GM23338 (cell line): ENCODE measurements at regions not wholly inside any gene's neighbourhood (a gene's known extent, or its start where the extent isn't known, plus 50 kb on each side); places are given as distances from the start of the nearest gene placed in this dataset.

Experiments
- ATAC-seq: fragments of 200-7000 bp; cut with Tn5 transposase; 3 replicates; pipeline ENCODE4 v1.9.1; 2020
- DNase-seq: peaks from one replicate; pipeline ENCODE4 v3.0.0-alpha.2; 2015; ENCODE audit warnings: low spot score
- H2AFZ ChIP-seq: fragments of 200-600 bp; sonication (generic); 2 replicates; pipeline ENCODE4 v1.8.0; 2016; ENCODE audit warnings: antibody characterized with exemption, mild to moderate bottlenecking, moderate library complexity
- H3F3A ChIP-seq: fragments of 200-600 bp; sonication (generic); replicated peaks from 2 replicates; pipeline ENCODE4 v1.8.0; 2017; ENCODE audit warnings: antibody characterized with exemption, mixed run types, low read depth
- H3K27ac ChIP-seq: fragments of 200-600 bp; sonication (generic); 2 replicates; pipeline ENCODE4 v1.6.1; 2016; ENCODE audit warnings: low read depth
- H3K27me3 ChIP-seq: fragments of 200-600 bp; sonication (generic); 2 replicates; pipeline ENCODE4 v1.8.0; 2016; ENCODE audit warnings: mild to moderate bottlenecking, mixed run types, moderate library complexity; ENCODE audit not compliant: insufficient read depth
- H3K36me3 ChIP-seq: fragments of 200-600 bp; sonication (generic); 2 replicates; pipeline ENCODE4 v1.8.0; 2016; ENCODE audit warnings: mild to moderate bottlenecking; ENCODE audit not compliant: insufficient read depth
- H3K4me1 ChIP-seq: fragments of 200-600 bp; sonication (generic); 2 replicates; pipeline ENCODE4 v1.8.0; 2016; ENCODE audit warnings: mild to moderate bottlenecking, moderate library complexity; ENCODE audit not compliant: insufficient read depth
- H3K4me2 ChIP-seq: fragments of 200-600 bp; sonication (generic); 2 replicates; pipeline ENCODE4 v1.7.1; 2017; ENCODE audit warnings: mixed run types
- H3K4me3 ChIP-seq: fragments of 200-600 bp; sonication (generic); 2 replicates; pipeline ENCODE4 v1.6.1; 2016; ENCODE audit warnings: mixed run types
- H3K79me2 ChIP-seq: fragments of 200-600 bp; sonication (generic); replicated peaks from 2 replicates; pipeline ENCODE4 v1.8.0; 2017; ENCODE audit warnings: mild to moderate bottlenecking; ENCODE audit not compliant: insufficient read depth
- H3K9me2 ChIP-seq: fragments of 200-600 bp; sonication (generic); 2 replicates; pipeline ENCODE4 v1.8.0; 2017; ENCODE audit not compliant: insufficient read depth
- H4K20me1 ChIP-seq: fragments of 200-600 bp; sonication (generic); replicated peaks from 2 replicates; pipeline ENCODE4 v1.8.0; 2017; ENCODE audit warnings: mild to moderate bottlenecking; ENCODE audit not compliant: insufficient read depth
- H3K27ac Mint-ChIP-seq: 2 replicates; pipeline ENCODE4 v1.8.0; 2020; ENCODE audit warnings: inconsistent platforms, mild to moderate bottlenecking, moderate library complexity, mixed read lengths
- H3K27me3 Mint-ChIP-seq: 3 replicates; pipeline ENCODE4 v1.8.0; 2022; ENCODE audit warnings: low read depth, mild to moderate bottlenecking, moderate library complexity, mixed read lengths, inconsistent platforms; ENCODE audit not compliant: insufficient read depth, poor library complexity
- H3K36me3 Mint-ChIP-seq: 3 replicates; pipeline ENCODE4 v1.8.0; 2021; ENCODE audit warnings: low read depth, mild to moderate bottlenecking, inconsistent platforms, moderate library complexity, mixed read lengths
- H3K4me1 Mint-ChIP-seq: 3 replicates; pipeline ENCODE4 v1.8.0; 2020; ENCODE audit warnings: mild to moderate bottlenecking, inconsistent platforms, mixed read lengths
- H3K4me3 Mint-ChIP-seq: 3 replicates; pipeline ENCODE4 v1.8.0; 2021; ENCODE audit warnings: moderate library complexity, mild to moderate bottlenecking, inconsistent platforms, mixed read lengths
- H3K9me3 Mint-ChIP-seq: 3 replicates; pipeline ENCODE4 v1.8.0; 2020; ENCODE audit warnings: moderate library complexity, mild to moderate bottlenecking, inconsistent platforms, mixed read lengths
- CTCF ChIP-seq, 2 experiments: fragments of 200-600 bp in 1 of 2; sonication (generic) in 1 of 2; conservative IDR thresholded peaks; 2 replicates each; pipeline versions ENCODE4 v1.5.1 to v1.6.1; 2016 to 2017; ENCODE audit warnings: antibody characterized with exemption in 2 of 2, low read depth in 2 of 2, mild to moderate bottlenecking in 2 of 2, moderate library complexity in 1 of 2
- ETS1 ChIP-seq: IDR thresholded peaks from 2 replicates; pipeline ENCODE4 v1.6.1; 2016; ENCODE audit warnings: antibody characterized with exemption
- EZH2 ChIP-seq: fragments of 200-600 bp; sonication (generic); IDR thresholded peaks from one replicate; pipeline ENCODE4 v1.8.0; 2017; ENCODE audit warnings: antibody characterized with exemption, mild to moderate bottlenecking, low read depth; ENCODE audit not compliant: unreplicated experiment
- EZH2phosphoT487 ChIP-seq: fragments of 200-600 bp; sonication (generic); IDR thresholded peaks from one replicate; pipeline ENCODE4 v1.8.1; 2018; ENCODE audit warnings: antibody characterized with exemption; ENCODE audit not compliant: unreplicated experiment
- JUNB ChIP-seq: IDR thresholded peaks from one replicate; pipeline ENCODE4 v1.6.1; 2016; ENCODE audit warnings: antibody characterized with exemption; ENCODE audit not compliant: unreplicated experiment
- NANOG ChIP-seq: IDR thresholded peaks from 2 replicates; pipeline ENCODE4 v1.6.1; 2016; ENCODE audit warnings: antibody characterized with exemption, borderline replicate concordance
- REST ChIP-seq: IDR thresholded peaks from one replicate; pipeline ENCODE4 v1.6.1; 2018; ENCODE audit warnings: antibody characterized with exemption; ENCODE audit not compliant: unreplicated experiment
- STAT1 ChIP-seq: IDR thresholded peaks from one replicate; pipeline ENCODE4 v1.6.1; 2016; ENCODE audit warnings: antibody characterized with exemption; ENCODE audit not compliant: unreplicated experiment
- ZNF114 ChIP-seq: fragments of 250-450 bp; sonication (Bioruptor Pico); IDR thresholded peaks from 2 replicates; pipeline ENCODE4 v1.5.0; 2020; ENCODE audit warnings: mild to moderate bottlenecking, moderate library complexity
- ZNF462 ChIP-seq: fragments of 250-450 bp; sonication (Bioruptor Pico); IDR thresholded peaks from 2 replicates; pipeline ENCODE4 v1.5.0; 2020; ENCODE audit warnings: mild to moderate bottlenecking, moderate library complexity

- Histone ChIP-seq H3K4me2 (no peak overlapping the region), H3K4me3 (no peak overlapping the region), H3K9me2 (no peaks in the 10 kb centered on the region), H3K79me2 (no peaks in the 10 kb centered on the region), H4K20me1 (no peaks in the 10 kb centered on the region), H3K36me3 (0 out of 2 replicates have a peak, but pooled peaks cover 3% of the 10 kb centered on the region), H2AFZ (no peak overlapping the region), H3K27ac (no peak overlapping the region), H3K4me1 (no peaks in the 10 kb centered on the region), H3F3A (no peaks in the 10 kb centered on the region), H3K27me3 (no peaks in the 10 kb centered on the region)
- H3K36me3 Mint-ChIP-seq, result peaks cover 27% of the 10 kb centered on the region; the same call in 2 of the 3 replicates
- TF ChIP-seq EZH2 (no peak), NANOG (no peak), CTCF (conservative IDR thresholded peaks at IDR 0.05; ENCODE audit: low read depth in 2 of 2) (no peak), ZNF462 (CRISPR knock-in tag) (no peak), ETS1 (no peak), REST (no peak), STAT1 (no peak), JUNB (no peak), EZH2phosphoT487 (no peak), ZNF114 (no peak)
- ATAC-seq (no peak), DNase-seq (peak; percentile 32)
- no peak overlapping the region for H3K4me3 Mint-ChIP-seq
- no peaks in the 10 kb centered on the region for H3K4me1 Mint-ChIP-seq
- H3K27ac Mint-ChIP-seq, result no peak overlapping the region
- no peaks in the 10 kb centered on the region for H3K27me3 Mint-ChIP-seq
- H3K9me3 Mint-ChIP-seq, result peaks cover 45% of the 10 kb centered on the region
Measured at GRCh38 chr10:3616880-3617279, 168.1 kb downstream of the KLF6 start.
